PFSK-1 (cell line): ENCODE measurements at regions not wholly inside any gene's neighbourhood (a gene's known extent, or its start where the extent isn't known, plus 50 kb on each side); places are given as distances from the start of the nearest gene placed in this dataset.

Source experiments
- FOXP2 ChIP-seq: optimal IDR thresholded peaks from 2 replicates; pipeline ENCODE3; 2011; ENCODE audit warnings: borderline replicate concordance, control low read depth, inconsistent platforms; ENCODE audit not compliant: insufficient read depth; ENCODE audit errors: extremely low read length, extremely low read depth
- POLR2AphosphoS5 ChIP-seq: IDR thresholded peaks from 2 replicates; pipeline ENCODE4 v1.6.1; 2012; ENCODE audit warnings: low read depth, mild to moderate bottlenecking, control low read depth, low read length, moderate library complexity
- REST ChIP-seq, 2 experiments: IDR thresholded peaks; 2 replicates each; pipeline versions ENCODE4 v1.6.1 to v1.8.0; 2011 to 2012; ENCODE audit warnings: low read depth in 2 of 2, low read length in 2 of 2, control low read depth in 1 of 2, inconsistent platforms in 1 of 2, mild to moderate bottlenecking in 1 of 2, moderate library complexity in 1 of 2; ENCODE audit not compliant: insufficient read depth in 1 of 2
- SIN3A ChIP-seq: IDR thresholded peaks from 2 replicates; pipeline ENCODE4 v1.6.1; 2012; ENCODE audit warnings: mild to moderate bottlenecking, low read length, moderate library complexity, borderline replicate concordance; ENCODE audit not compliant: insufficient read depth
- TAF1 ChIP-seq: IDR thresholded peaks from 2 replicates; pipeline ENCODE4 v1.6.1; 2012; ENCODE audit warnings: low read length, control low read depth, borderline replicate concordance; ENCODE audit not compliant: insufficient read depth

DNA sequence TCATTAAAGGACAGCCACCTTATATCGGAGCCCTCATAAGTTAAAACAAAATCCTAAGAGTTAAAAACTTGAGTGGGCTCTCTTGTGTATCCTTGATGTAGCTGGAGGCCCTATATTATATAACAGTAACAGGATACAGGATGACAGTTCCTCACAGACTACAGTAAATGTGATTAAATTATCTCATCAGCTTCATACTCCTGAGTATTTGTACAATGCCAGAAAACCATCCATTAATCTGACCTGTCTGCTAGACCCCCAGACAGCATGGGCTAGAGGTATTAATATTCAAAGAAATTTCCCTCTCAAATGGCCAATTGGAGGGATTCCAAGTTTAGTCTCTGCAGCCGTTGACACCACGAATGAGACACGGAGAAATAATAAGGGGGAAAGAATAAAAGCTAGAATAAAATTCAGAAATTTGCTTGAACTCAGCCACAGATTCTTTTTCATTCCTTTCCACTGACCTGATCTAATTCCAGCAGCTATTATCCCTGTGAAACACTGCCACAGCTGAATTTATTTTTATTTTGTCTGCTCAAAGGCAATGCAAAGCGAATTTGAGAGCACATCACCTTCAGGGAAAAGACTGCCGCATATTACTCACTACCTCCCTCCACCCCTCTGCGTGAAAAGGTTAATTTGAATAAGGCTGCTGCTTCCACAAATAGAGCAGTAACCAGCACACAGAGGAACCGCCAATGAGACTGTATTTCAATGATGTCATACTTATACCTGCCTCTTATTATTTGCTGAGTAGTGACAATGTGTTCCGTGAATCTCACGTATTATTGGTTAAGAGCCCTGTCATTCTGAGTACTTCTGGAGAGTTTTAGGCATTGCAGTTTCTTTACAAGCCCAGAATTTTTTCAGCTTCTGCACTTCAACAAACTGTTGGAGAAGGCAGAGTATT lies 155.9 kb upstream of the KLF12 start:
- TF ChIP-seq SIN3A: no peak
- TF ChIP-seq POLR2AphosphoS5: no peak
- TF ChIP-seq REST (IDR thresholded peaks at IDR 0.05; ENCODE audit: insufficient read depth in 1 of 2, low read depth in 2 of 2, low read length in 2 of 2): no peak
- TF ChIP-seq FOXP2: no peak
- no peak for TF ChIP-seq TAF1

- TF ChIP-seq FOXP2 (no peak), SIN3A (no peak), POLR2AphosphoS5 (no peak), REST (IDR thresholded peaks at IDR 0.05; ENCODE audit: insufficient read depth in 1 of 2, low read depth in 2 of 2, low read length in 2 of 2) (no peak), TAF1 (no peak)
Observed at GRCh38 chr13:74289107-74289506, 154.9 kb upstream of the KLF12 start.

DNA sequence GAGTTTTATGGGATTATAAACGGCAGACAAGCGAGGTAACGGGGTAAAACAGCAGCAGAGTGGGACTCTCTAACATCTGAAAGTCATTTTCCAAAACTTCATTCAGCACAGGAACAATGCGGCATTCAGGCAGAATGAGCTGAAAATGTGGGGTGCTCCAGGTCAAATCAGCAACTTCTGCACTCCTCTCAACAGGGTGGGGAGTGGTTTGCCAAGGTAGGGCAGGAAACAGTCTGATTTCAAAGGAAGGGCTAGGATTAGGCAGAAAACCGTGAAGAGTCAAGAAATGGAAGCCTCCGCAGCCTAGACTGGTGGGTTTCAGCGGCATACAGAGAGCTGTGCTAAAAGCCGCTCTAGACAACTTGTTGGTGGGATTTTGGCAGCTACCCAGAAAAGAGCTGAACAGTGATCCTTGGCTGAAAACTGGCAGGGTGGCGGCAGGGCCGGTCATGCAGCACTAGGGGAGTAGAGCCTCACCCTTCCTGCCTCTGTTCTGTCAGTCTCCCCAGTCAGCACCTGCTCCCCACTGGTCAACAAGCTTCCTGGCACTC lies 154.2 kb upstream of the KLF12 start:
- TF ChIP-seq REST (IDR thresholded peaks at IDR 0.05; ENCODE audit: insufficient read depth in 1 of 2, low read depth in 2 of 2, low read length in 2 of 2) (no peak), SIN3A (no peak), POLR2AphosphoS5 (no peak), TAF1 (no peak)

- TF ChIP-seq POLR2AphosphoS5: no peak
- TF ChIP-seq REST (IDR thresholded peaks at IDR 0.05; ENCODE audit: insufficient read depth in 1 of 2, low read depth in 2 of 2, low read length in 2 of 2): no peak
- TF ChIP-seq SIN3A: no peak
- no peak for TF ChIP-seq FOXP2
- TF ChIP-seq TAF1: no peak
Observed at GRCh38 chr13:74287724-74288169, 153.5 kb upstream of the KLF12 start.
